Neuronal stem cell (in vitro differentiated cells): ENCODE measurements at regions not wholly inside any gene's neighbourhood (a gene's known extent, or its start where the extent isn't known, plus 50 kb on each side); places are given as distances from the start of the nearest gene placed in this dataset.

Experiments used
- DNase-seq: peaks from one replicate; pipeline ENCODE4 v3.0.0-alpha.2; 2013; ENCODE audit warnings: low spot score
- H2AFZ ChIP-seq: one replicate; pipeline ENCODE4 v1.6.1; 2013; ENCODE audit warnings: mild to moderate bottlenecking, low read length, inconsistent platforms
- H2AK5ac ChIP-seq: 2 replicates; pipeline ENCODE4 v1.6.1; 2013; ENCODE audit warnings: low read depth, mild to moderate bottlenecking, inconsistent platforms, low read length, moderate library complexity, mixed read lengths
- H2BK120ac ChIP-seq: 2 replicates; pipeline ENCODE4 v1.6.1; 2013; ENCODE audit warnings: low read depth, mild to moderate bottlenecking, inconsistent platforms, low read length, moderate library complexity, mixed read lengths
- H2BK12ac ChIP-seq: one replicate; pipeline ENCODE4 v1.6.1; 2013; ENCODE audit warnings: low read length, inconsistent platforms
- H2BK15ac ChIP-seq: 2 replicates; pipeline ENCODE4 v1.6.1; 2013; ENCODE audit warnings: mild to moderate bottlenecking, low read length, inconsistent platforms, mixed read lengths
- H2BK5ac ChIP-seq: one replicate; pipeline ENCODE4 v1.6.1; 2013; ENCODE audit warnings: inconsistent platforms, mild to moderate bottlenecking, low read length, moderate library complexity
- H3K14ac ChIP-seq: one replicate; pipeline ENCODE4 v1.6.1; 2013; ENCODE audit warnings: low read length, inconsistent platforms
- H3K18ac ChIP-seq: 2 replicates; pipeline ENCODE4 v1.6.1; 2013; ENCODE audit warnings: low read length, inconsistent platforms
- H3K23ac ChIP-seq: 2 replicates; pipeline ENCODE4 v1.6.1; 2013; ENCODE audit warnings: low read depth, mild to moderate bottlenecking, mixed read lengths, low read length, inconsistent platforms; ENCODE audit not compliant: poor library complexity
- H3K27ac ChIP-seq: replicated peaks from 3 replicates; pipeline ENCODE4 v1.5.1; 2013; ENCODE audit warnings: low read length, inconsistent platforms
- H3K27me3 ChIP-seq, 3 experiments: 2 replicates each; pipeline ENCODE4 v1.6.1; 2013; ENCODE audit warnings: low read length in 3 of 3, mild to moderate bottlenecking in 2 of 3, inconsistent platforms in 1 of 3, low read depth in 1 of 3, mixed read lengths in 1 of 3, moderate library complexity in 1 of 3; ENCODE audit not compliant: control insufficient read depth in 3 of 3, insufficient read depth in 3 of 3
- H3K36me3 ChIP-seq, 2 donors: replicated peaks in 1 of 2; 2 replicates each; pipeline ENCODE4 v1.6.1; 2013; ENCODE audit warnings: low read length in 2 of 2; ENCODE audit not compliant: control insufficient read depth in 2 of 2, insufficient read depth in 2 of 2
- H3K4ac ChIP-seq: 2 replicates; pipeline ENCODE4 v1.6.1; 2013; ENCODE audit warnings: inconsistent platforms, mild to moderate bottlenecking, low read length, moderate library complexity
- H3K4me1 ChIP-seq, 2 donors: 1 replicate in 1 of 2; 2 replicates in 1 of 2; pipeline ENCODE4 v1.6.1; 2013; ENCODE audit warnings: low read length in 2 of 2, low read depth in 1 of 2; ENCODE audit not compliant: control insufficient read depth in 2 of 2, insufficient read depth in 1 of 2
- H3K4me2 ChIP-seq: one replicate; pipeline ENCODE4 v1.6.1; 2013; ENCODE audit warnings: mild to moderate bottlenecking, low read length, inconsistent platforms; ENCODE audit not compliant: insufficient read depth, poor library complexity, severe bottlenecking
- H3K4me3 ChIP-seq, 2 donors: 2 replicates each; pipeline ENCODE4 v1.5.1; 2013; ENCODE audit warnings: low read length in 2 of 2, mild to moderate bottlenecking in 2 of 2, inconsistent platforms in 1 of 2, moderate library complexity in 1 of 2
- H3K79me1 ChIP-seq: one replicate; pipeline ENCODE4 v1.6.1; 2013; ENCODE audit warnings: low read depth, mild to moderate bottlenecking, inconsistent platforms, low read length, moderate library complexity
- H3K9ac ChIP-seq: one replicate; pipeline ENCODE4 v1.6.1; 2013; ENCODE audit warnings: mild to moderate bottlenecking, low read depth, low read length, inconsistent platforms; ENCODE audit not compliant: poor library complexity
- H3K9me3 ChIP-seq, 2 donors: replicated peaks in 1 of 2; 2 replicates each; pipeline versions ENCODE3 to v1.6.1; 2013; ENCODE audit warnings: low read length in 2 of 2, mild to moderate bottlenecking in 2 of 2, inconsistent platforms in 1 of 2, low read depth in 1 of 2, mixed read lengths in 1 of 2, moderate library complexity in 1 of 2; ENCODE audit not compliant: control insufficient read depth in 2 of 2, insufficient read depth in 1 of 2
- H4K8ac ChIP-seq: one replicate; pipeline ENCODE4 v1.6.1; 2013; ENCODE audit warnings: low read depth, mild to moderate bottlenecking, inconsistent platforms, low read length, moderate library complexity
- H4K91ac ChIP-seq: one replicate; pipeline ENCODE4 v1.6.1; 2013; ENCODE audit warnings: low read length, low read depth, mild to moderate bottlenecking, inconsistent platforms; ENCODE audit not compliant: poor library complexity
- WGBS, 2 donors: extraction: QIAGEN DNeasy Blood & Tissue Kit; methylation state at CpG; one replicate each; pipeline ENCODE4 v1.1.7; 2013; ENCODE audit warnings: missing lambda C conversion rate in 2 of 2, mixed read lengths in 1 of 2; ENCODE audit not compliant: insufficient read length in 2 of 2, insufficient replicate concordance in 1 of 2; ENCODE audit errors: extremely low coverage in 2 of 2; 5-methylcytosine and 5-hydroxymethylcytosine counted together

GRCh38 chr4:72954811-72955210 lies 114.7 kb downstream of the COX18 start:
- Histone ChIP-seq H3K79me1 (no peaks in the 10 kb centered on the region), H3K14ac (no peak overlapping the region), H3K36me3 (no peaks in the 10 kb centered on the region), H2BK15ac (no peak overlapping the region), H2AK5ac (no peak overlapping the region), H3K27me3 (no peaks in the 10 kb centered on the region), H3K4me1 (no peaks in the 10 kb centered on the region), H2BK5ac (no peak overlapping the region), H3K4me2 (no peak overlapping the region), H2BK12ac (no peak overlapping the region), H4K91ac (no peak overlapping the region), H2BK120ac (no peak overlapping the region), H2AFZ (no peak overlapping the region), H3K4me3 (no peak overlapping the region), H3K9me3 (no peaks in the 10 kb centered on the region), H3K4ac (no peak overlapping the region), H3K23ac (no peak overlapping the region), H4K8ac (no peak overlapping the region), H3K18ac (no peak overlapping the region), H3K27ac (no peak overlapping the region), H3K9ac (no peak overlapping the region)
- no peak for DNase-seq
- no CpG with 5 or more reads among the region's 2 CpGs for WGBS, 2 donors

GRCh38 chr4:72953571-72953970 lies 115.9 kb downstream of the COX18 start:
- Histone ChIP-seq H2AFZ (no peak overlapping the region), H4K91ac (no peak overlapping the region), H3K4me1 (no peaks in the 10 kb centered on the region), H3K27me3 (no peaks in the 10 kb centered on the region), H3K4me3 (no peak overlapping the region), H2BK5ac (no peak overlapping the region), H3K23ac (no peak overlapping the region), H2BK15ac (no peak overlapping the region), H4K8ac (no peak overlapping the region), H3K18ac (no peak overlapping the region), H3K36me3 (no peaks in the 10 kb centered on the region), H3K4ac (no peak overlapping the region), H2BK120ac (no peak overlapping the region), H3K79me1 (no peaks in the 10 kb centered on the region), H3K27ac (no peak overlapping the region), H3K14ac (no peak overlapping the region), H2BK12ac (no peak overlapping the region), H3K9me3 (no peaks in the 10 kb centered on the region), H2AK5ac (no peak overlapping the region), H3K4me2 (no peak overlapping the region), H3K9ac (no peak overlapping the region)
- no peak for DNase-seq
- WGBS, 2 donors, result no CpG with 5 or more reads among the region's 1 CpG

- Histone ChIP-seq H3K9ac (no peak overlapping the region), H3K79me1 (no peaks in the 10 kb centered on the region), H3K27ac (no peak overlapping the region), H3K4me2 (no peak overlapping the region), H3K4me3 (no peak overlapping the region), H2BK15ac (no peak overlapping the region), H2AFZ (no peak overlapping the region), H2AK5ac (no peak overlapping the region), H3K36me3 (no peaks in the 10 kb centered on the region), H3K9me3 (no peaks in the 10 kb centered on the region), H3K14ac (no peak overlapping the region), H3K4ac (no peak overlapping the region), H3K4me1 (no peaks in the 10 kb centered on the region), H3K27me3 (no peaks in the 10 kb centered on the region), H4K8ac (no peak overlapping the region), H3K23ac (no peak overlapping the region), H4K91ac (no peak overlapping the region), H2BK12ac (no peak overlapping the region), H2BK5ac (no peak overlapping the region), H3K18ac (no peak overlapping the region), H2BK120ac (no peak overlapping the region)
- no CpG with 5 or more reads among the region's 2 CpGs for WGBS, 2 donors
- no peak for DNase-seq
These were observed 117.9 kb downstream of the COX18 start for GRCh38 chr4:72951628-72952027.

GRCh38 chr4:72951147-72951546 lies 118.4 kb downstream of the COX18 start:
- Histone ChIP-seq H3K27me3 (no peaks in the 10 kb centered on the region), H2AFZ (no peak overlapping the region)

More at GRCh38 chr4:72951147-72951546, 118.4 kb downstream of the COX18 start:
- H3K4ac ChIP-seq, result no peak overlapping the region
- no peak overlapping the region for H4K8ac ChIP-seq
- no peak overlapping the region for H3K23ac ChIP-seq
- no CpG with 5 or more reads among the region's 1 CpG for WGBS, 2 donors
- no peak overlapping the region for H3K4me2 ChIP-seq
- H3K9me3 ChIP-seq, result no peaks in the 10 kb centered on the region
- H2AK5ac ChIP-seq, result no peak overlapping the region
- no peak overlapping the region for H2BK12ac ChIP-seq
- no peak overlapping the region for H3K9ac ChIP-seq
- no peak overlapping the region for H2BK120ac ChIP-seq
- no peak overlapping the region for H4K91ac ChIP-seq
- no peak overlapping the region for H3K4me3 ChIP-seq
- no peak overlapping the region for H2BK5ac ChIP-seq
- no peak overlapping the region for H3K14ac ChIP-seq
- H3K36me3 ChIP-seq, result no peaks in the 10 kb centered on the region
- no peaks in the 10 kb centered on the region for H3K4me1 ChIP-seq
- H3K79me1 ChIP-seq, result no peaks in the 10 kb centered on the region
- H2BK15ac ChIP-seq, result no peak overlapping the region
- H3K18ac ChIP-seq, result no peak overlapping the region
- H3K27ac ChIP-seq, result no peak overlapping the region
- no peak for DNase-seq
